Smooth muscle cell (in vitro differentiated cells): ENCODE measurements at regions not wholly inside any gene's neighbourhood (a gene's known extent, or its start where the extent isn't known, plus 50 kb on each side); places are given as distances from the start of the nearest gene placed in this dataset.
"Not testable (repeated sequence)": the region's sequence is repeated elsewhere in the genome, so short reads cannot be mapped to it uniquely, and the experiment has no call there.

Experiments used
- DNase-seq: peaks from one replicate; lab custom pipeline; 2025; ENCODE audit not compliant: unreplicated experiment; lab: John Stamatoyannopoulos, UW
- H2AFZ ChIP-seq: fragments of 200-600 bp; sonication (generic); 2 replicates; pipeline ENCODE4 v1.6.0; 2016; ENCODE audit warnings: antibody characterized with exemption, low read depth, mild to moderate bottlenecking
- H3F3A ChIP-seq: fragments of 200-600 bp; sonication (generic); 2 replicates; pipeline ENCODE4 v1.6.0; 2017; ENCODE audit warnings: antibody characterized with exemption, low read depth
- H3K27ac ChIP-seq: fragments of 200-600 bp; sonication (generic); 2 replicates; pipeline ENCODE4 v1.5.1; 2016; ENCODE audit warnings: low read depth, mild to moderate bottlenecking
- H3K27me3 ChIP-seq: fragments of 200-600 bp; sonication (generic); 2 replicates; pipeline ENCODE4 v1.6.1; 2016; ENCODE audit warnings: low read depth, mild to moderate bottlenecking
- H3K36me3 ChIP-seq: fragments of 200-600 bp; sonication (generic); 2 replicates; pipeline ENCODE4 v1.5.1; 2016; ENCODE audit warnings: low read depth
- H3K4me1 ChIP-seq: fragments of 200-600 bp; sonication (generic); 2 replicates; pipeline ENCODE4 v1.5.1; 2016; ENCODE audit warnings: low read depth
- H3K4me2 ChIP-seq: fragments of 200-600 bp; sonication (generic); 2 replicates; pipeline ENCODE4 v1.6.0; 2016; ENCODE audit warnings: mild to moderate bottlenecking
- H3K4me3 ChIP-seq: fragments of 200-600 bp; sonication (generic); 2 replicates; pipeline ENCODE4 v1.5.1; 2016; ENCODE audit warnings: mild to moderate bottlenecking
- H3K79me2 ChIP-seq: fragments of 200-600 bp; sonication (generic); 2 replicates; pipeline ENCODE4 v1.6.0; 2016; ENCODE audit warnings: low read depth, mild to moderate bottlenecking
- H3K9ac ChIP-seq: fragments of 200-600 bp; sonication (generic); 2 replicates; pipeline ENCODE4 v1.6.0; 2016; ENCODE audit warnings: low read depth
- H3K9me3 ChIP-seq: fragments of 200-600 bp; sonication (generic); replicated peaks from 2 replicates; pipeline ENCODE4 v1.5.1; 2016; ENCODE audit warnings: low read depth
- H4K20me1 ChIP-seq: fragments of 200-600 bp; sonication (generic); 2 replicates; pipeline ENCODE4 v1.6.0; 2016; ENCODE audit warnings: low read depth
- WGBS: methylation state at CpG from one replicate; pipeline ENCODE4 v1.1.7; 2016; ENCODE audit warnings: low lambda C conversion rate; 5-methylcytosine and 5-hydroxymethylcytosine counted together
- TF ChIP-seq, protein P1 (sequence below): fragments of 200-600 bp; sonication (generic); IDR thresholded peaks from 2 replicates; pipeline ENCODE4 v1.5.1; 2017; ENCODE audit warnings: borderline replicate concordance, mild to moderate bottlenecking, antibody characterized with exemption; ENCODE audit not compliant: insufficient read depth, poor library complexity, severe bottlenecking

DNA sequence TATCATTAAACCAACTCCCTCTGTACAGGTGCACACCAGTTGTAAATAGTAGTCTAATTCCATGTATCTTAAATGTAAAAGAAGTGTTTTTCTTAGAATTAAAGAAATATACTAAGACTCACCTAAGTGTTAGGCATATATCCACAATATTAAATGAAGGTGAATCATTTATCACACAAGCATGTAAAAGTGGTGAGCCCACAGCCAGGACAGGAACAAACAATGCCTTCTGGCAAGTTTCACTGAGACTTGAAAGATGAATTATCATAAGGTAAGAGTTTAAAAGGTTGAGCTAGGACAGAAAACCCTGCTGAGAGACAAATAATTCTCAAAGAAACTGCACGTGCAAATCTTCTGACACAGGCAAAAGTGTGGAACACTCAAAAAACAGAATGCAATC is 832.5 kb downstream of the TAF11L14 start:
- H3F3A ChIP-seq, result no peaks in the 10 kb centered on the region
- H3K79me2 ChIP-seq, result no peaks in the 10 kb centered on the region
- H4K20me1 ChIP-seq, result no peaks in the 10 kb centered on the region
- H3K4me3 ChIP-seq, result no peak overlapping the region
- H3K9me3 ChIP-seq, result no peaks in the 10 kb centered on the region
- DNase-seq, result no peak
- no peak overlapping the region for H3K9ac ChIP-seq
- no peaks in the 10 kb centered on the region for H3K4me1 ChIP-seq
- WGBS, result 71% methylated on average over 1 of the region's 1 CpG
- no peak overlapping the region for H2AFZ ChIP-seq
- no peak overlapping the region for H3K27ac ChIP-seq
- H3K36me3 ChIP-seq, result no peaks in the 10 kb centered on the region
- no peak overlapping the region for H3K4me2 ChIP-seq
- TF ChIP-seq, protein P1, sequence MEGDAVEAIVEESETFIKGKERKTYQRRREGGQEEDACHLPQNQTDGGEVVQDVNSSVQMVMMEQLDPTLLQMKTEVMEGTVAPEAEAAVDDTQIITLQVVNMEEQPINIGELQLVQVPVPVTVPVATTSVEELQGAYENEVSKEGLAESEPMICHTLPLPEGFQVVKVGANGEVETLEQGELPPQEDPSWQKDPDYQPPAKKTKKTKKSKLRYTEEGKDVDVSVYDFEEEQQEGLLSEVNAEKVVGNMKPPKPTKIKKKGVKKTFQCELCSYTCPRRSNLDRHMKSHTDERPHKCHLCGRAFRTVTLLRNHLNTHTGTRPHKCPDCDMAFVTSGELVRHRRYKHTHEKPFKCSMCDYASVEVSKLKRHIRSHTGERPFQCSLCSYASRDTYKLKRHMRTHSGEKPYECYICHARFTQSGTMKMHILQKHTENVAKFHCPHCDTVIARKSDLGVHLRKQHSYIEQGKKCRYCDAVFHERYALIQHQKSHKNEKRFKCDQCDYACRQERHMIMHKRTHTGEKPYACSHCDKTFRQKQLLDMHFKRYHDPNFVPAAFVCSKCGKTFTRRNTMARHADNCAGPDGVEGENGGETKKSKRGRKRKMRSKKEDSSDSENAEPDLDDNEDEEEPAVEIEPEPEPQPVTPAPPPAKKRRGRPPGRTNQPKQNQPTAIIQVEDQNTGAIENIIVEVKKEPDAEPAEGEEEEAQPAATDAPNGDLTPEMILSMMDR, result no peak
- H3K27me3 ChIP-seq, result no peaks in the 10 kb centered on the region

DNA sequence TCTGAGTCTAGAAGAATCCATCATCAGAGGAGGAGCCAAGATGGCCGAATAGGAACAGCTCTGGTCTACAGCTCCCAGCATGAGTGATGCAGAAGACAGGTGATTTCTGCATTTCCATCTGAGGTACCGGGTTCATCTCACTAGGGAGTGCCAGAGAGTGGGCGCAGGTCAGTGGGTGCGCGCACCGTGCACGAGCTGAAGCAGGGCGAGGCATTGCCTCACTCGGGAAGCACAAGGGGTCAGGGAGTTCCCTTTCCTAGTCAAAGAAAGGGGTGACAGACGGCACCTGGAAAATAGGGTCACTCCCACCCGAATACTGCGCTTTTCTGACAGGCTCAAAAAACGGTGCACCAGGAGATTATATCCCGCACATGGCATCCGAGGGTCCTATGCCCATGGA is 837.5 kb downstream of the TAF11L14 start:
- not testable (repeated sequence) for H3K4me3 ChIP-seq, H3K79me2 ChIP-seq, H3K9ac ChIP-seq, H3K36me3 ChIP-seq, H4K20me1 ChIP-seq, DNase-seq, H3K27me3 ChIP-seq, H3K4me2 ChIP-seq, H2AFZ ChIP-seq, H3K27ac ChIP-seq, H3K9me3 ChIP-seq, H3K4me1 ChIP-seq, H3F3A ChIP-seq
- WGBS, result 95% methylated on average over 15 of the region's 15 CpGs

DNA sequence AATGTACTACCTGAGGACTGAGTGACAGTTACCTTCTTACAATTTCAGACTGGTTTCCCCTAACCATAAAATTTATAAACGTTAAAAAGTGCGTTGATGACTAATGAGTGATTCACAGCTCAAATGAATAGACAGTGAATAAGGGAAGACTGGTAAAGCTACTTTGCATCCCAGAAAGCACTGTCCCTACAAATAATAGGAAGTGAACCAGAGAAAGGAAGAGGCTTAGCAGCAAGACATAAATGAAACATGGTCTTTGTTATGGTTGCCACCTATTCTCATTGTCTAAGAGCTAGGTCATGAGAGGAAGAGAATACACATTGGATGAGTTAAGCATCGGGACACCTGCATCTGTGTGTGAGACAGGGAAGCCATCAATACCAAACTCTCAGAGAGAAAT is 849.2 kb downstream of the TAF11L14 start:
- H3K9me3 ChIP-seq, result no peaks in the 10 kb centered on the region
- no peaks in the 10 kb centered on the region for H3K27me3 ChIP-seq
- no peak overlapping the region for H3K4me2 ChIP-seq
- no peaks in the 10 kb centered on the region for H3K79me2 ChIP-seq
- no peaks in the 10 kb centered on the region for H3K36me3 ChIP-seq
- WGBS, result 43% methylated on average over 3 of the region's 3 CpGs
- no peaks in the 10 kb centered on the region for H3F3A ChIP-seq
- no peak overlapping the region for H3K4me3 ChIP-seq
- H3K9ac ChIP-seq, result no peak overlapping the region
- TF ChIP-seq, protein P1, result no peak
- H2AFZ ChIP-seq, result peak overlapping the region; percentile 46
- H4K20me1 ChIP-seq, result no peaks in the 10 kb centered on the region
- H3K27ac ChIP-seq, result peak overlapping the region; percentile 66
- H3K4me1 ChIP-seq, result peaks cover 11% of the 10 kb centered on the region
- DNase-seq, result no peak

DNA sequence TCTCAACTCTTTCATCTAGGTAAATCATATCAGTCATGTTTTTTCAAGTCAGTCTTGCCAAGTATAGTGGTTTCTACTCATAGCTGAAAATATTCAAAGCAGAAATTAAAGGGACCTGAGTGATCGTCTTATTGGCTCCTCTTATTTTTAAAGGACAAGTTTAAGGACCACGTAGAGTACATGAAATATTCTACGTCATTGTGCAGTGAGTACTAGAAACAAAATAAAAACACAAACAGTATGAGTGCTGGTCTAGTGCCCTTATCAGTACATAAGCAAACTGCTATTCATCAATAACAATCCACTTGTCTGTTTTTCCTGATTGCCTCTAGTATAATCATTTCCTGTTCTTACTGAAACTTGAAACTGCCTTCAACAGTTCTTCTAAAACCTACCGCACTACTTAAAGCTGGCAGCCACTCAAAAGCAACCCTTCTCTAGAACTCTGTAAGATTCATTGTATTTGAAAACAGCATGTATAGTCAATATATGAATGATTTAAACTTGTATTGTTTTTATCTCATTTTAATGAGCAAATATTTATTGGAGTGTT is 853.7 kb downstream of the TAF11L14 start:
- peak overlapping the region; percentile 33 for H3K4me2 ChIP-seq
- 45% methylated on average over 4 of the region's 4 CpGs for WGBS
- H2AFZ ChIP-seq, result peak overlapping the region; percentile 10
- TF ChIP-seq, protein P1, result no peak
- no peaks in the 10 kb centered on the region for H3K9me3 ChIP-seq
- H3K27ac ChIP-seq, result no peak overlapping the region
- H3K36me3 ChIP-seq, result no peaks in the 10 kb centered on the region
- H3K4me3 ChIP-seq, result no peak overlapping the region
- no peaks in the 10 kb centered on the region for H3F3A ChIP-seq
- no peak for DNase-seq
- H3K79me2 ChIP-seq, result no peaks in the 10 kb centered on the region
- no peak overlapping the region for H3K9ac ChIP-seq
- no peaks in the 10 kb centered on the region for H4K20me1 ChIP-seq
- no peaks in the 10 kb centered on the region for H3K27me3 ChIP-seq
- H3K4me1 ChIP-seq, result peaks cover 11% of the 10 kb centered on the region
